Caco-2 (cell line): ENCODE measurements at regions not wholly inside any gene's neighbourhood (a gene's known extent, or its start where the extent isn't known, plus 50 kb on each side); places are given as distances from the start of the nearest gene placed in this dataset.

Experiments
- BruUV-seq: library from RNA; stranded (reverse); fragments of 400-500 nt; replicated peaks from 2 replicates; lab custom pipeline; 2021; lab: Mats Ljungman, UMichigan
- CTCF ChIA-PET: fragments of 300-600 bp; sonication (Branson Sonifier 250); formaldehyde crosslinking; loops from one replicate; lab custom pipeline; 2022; ENCODE audit warnings: antibody characterized with exemption; lab: Charles Lee
- POLR2A ChIA-PET: fragments of 300-600 bp; sonication (Branson Sonifier 250); formaldehyde crosslinking; loops from one replicate; lab custom pipeline; 2022; ENCODE audit warnings: antibody characterized with exemption; lab: Charles Lee
- DNase-seq, 2 experiments: peaks; one replicate each; pipeline versions ENCODE4 v3.0.0 to v3.0.0-alpha.2; 2020 to 2022
- H3K27me3 ChIP-seq: replicated peaks from 2 replicates; pipeline ENCODE4 v1.6.0; 2011; ENCODE audit warnings: low read length; ENCODE audit not compliant: control insufficient read depth, insufficient read depth
- H3K36me3 ChIP-seq: 2 replicates; pipeline ENCODE4 v1.5.1; 2011; ENCODE audit warnings: low read length; ENCODE audit not compliant: control insufficient read depth, insufficient read depth
- H3K4me1 ChIP-seq: fragments of 250-450 bp; sonication (Bioruptor Pico); 2 replicates; pipeline ENCODE4 v1.5.1; 2020; ENCODE audit warnings: mild to moderate bottlenecking
- H3K4me3 ChIP-seq: 2 replicates; pipeline ENCODE4 v1.5.1; 2011; ENCODE audit warnings: low read depth, mild to moderate bottlenecking, control low read depth, low read length
- H3K9me3 ChIP-seq: fragments of 250-450 bp; sonication (Bioruptor Pico); 2 replicates; pipeline ENCODE4 v1.5.1; 2020; ENCODE audit warnings: mild to moderate bottlenecking, moderate library complexity
- H3K27ac Mint-ChIP-seq: one replicate; pipeline ENCODE4 v1.8.0; 2022; ENCODE audit warnings: mixed read lengths; ENCODE audit not compliant: unreplicated experiment
- H3K27me3 Mint-ChIP-seq: one replicate; pipeline ENCODE4 v1.8.0; 2022; ENCODE audit warnings: mixed read lengths; ENCODE audit not compliant: insufficient read depth, unreplicated experiment
- H3K36me3 Mint-ChIP-seq: one replicate; pipeline ENCODE4 v1.8.0; 2022; ENCODE audit warnings: mild to moderate bottlenecking, mixed read lengths; ENCODE audit not compliant: insufficient read depth, unreplicated experiment
- H3K4me1 Mint-ChIP-seq: one replicate; pipeline ENCODE4 v1.8.0; 2022; ENCODE audit warnings: low read depth, mixed read lengths; ENCODE audit not compliant: unreplicated experiment
- H3K4me3 Mint-ChIP-seq: one replicate; pipeline ENCODE4 v1.8.0; 2022; ENCODE audit warnings: mild to moderate bottlenecking, moderate library complexity, mixed read lengths; ENCODE audit not compliant: unreplicated experiment
- H3K9me3 Mint-ChIP-seq: one replicate; pipeline ENCODE4 v1.8.0; 2022; ENCODE audit warnings: mixed read lengths; ENCODE audit not compliant: unreplicated experiment
- CTCF ChIP-seq, 2 experiments: fragments of 200-600 bp in 1 of 2; IDR thresholded peaks; 1 replicate in 1 of 2; 2 replicates in 1 of 2; pipeline versions ENCODE4 v1.5.1 to v1.8.0; 2011 to 2022; ENCODE audit warnings: antibody characterized with exemption in 1 of 2, control low read depth in 1 of 2, inconsistent platforms in 1 of 2, low read depth in 1 of 2, low read length in 1 of 2, mild to moderate bottlenecking in 1 of 2, moderate library complexity in 1 of 2; ENCODE audit not compliant: insufficient read depth in 1 of 2, severe bottlenecking in 1 of 2, unreplicated experiment in 1 of 2
- intact Hi-C: fragments of 100-400 bp; cut with micrococcal nuclease; formaldehyde crosslinking; loops from one replicate; pipeline ENCODE4 v1.10.0; 2022; ENCODE audit not compliant: unreplicated experiment

DNA sequence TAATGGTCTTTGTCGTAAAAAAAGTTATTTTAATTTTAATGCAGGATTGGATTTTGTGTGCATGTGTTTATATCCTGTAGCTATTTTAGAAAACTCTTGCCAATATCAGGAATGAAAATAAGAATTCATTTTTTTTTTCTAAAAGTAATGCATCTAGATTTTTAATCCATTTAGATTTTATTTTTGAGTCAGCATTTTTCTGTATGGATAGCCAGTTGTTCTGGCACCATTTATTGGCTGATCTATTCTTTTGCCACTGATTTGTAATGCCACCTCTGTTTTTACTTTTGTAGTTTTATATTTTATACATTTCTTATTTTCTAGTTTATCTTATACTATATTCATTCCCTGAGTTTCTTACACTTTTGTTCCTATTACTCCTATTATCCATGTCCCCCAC is 343.0 kb downstream of the FOXG1 start:
- peaks cover 3% of the 10 kb centered on the region for H3K27me3 Mint-ChIP-seq
- Histone ChIP-seq H3K27me3 (no peaks in the 10 kb centered on the region), H3K36me3 (no peaks in the 10 kb centered on the region), H3K4me1 (no peaks in the 10 kb centered on the region), H3K4me3 (no peak overlapping the region), H3K9me3 (no peaks in the 10 kb centered on the region)
- intact Hi-C loops, result no loop called here
- H3K27ac Mint-ChIP-seq, result no peak overlapping the region
- CTCF ChIA-PET, result no interaction called here
- DNase-seq, result no peak
- H3K9me3 Mint-ChIP-seq, result no peaks in the 10 kb centered on the region
- POLR2A ChIA-PET, result no interaction called here
- no peaks in the 10 kb centered on the region for H3K36me3 Mint-ChIP-seq
- no peak overlapping the region for H3K4me3 Mint-ChIP-seq
- H3K4me1 Mint-ChIP-seq, result no peaks in the 10 kb centered on the region
- BruUV-seq, result no TSS peak
- no peak for TF ChIP-seq CTCF (IDR thresholded peaks at IDR 0.05; ENCODE audit: insufficient read depth in 1 of 2, low read depth in 1 of 2, low read length in 1 of 2, severe bottlenecking in 1 of 2, unreplicated experiment in 1 of 2)

DNA sequence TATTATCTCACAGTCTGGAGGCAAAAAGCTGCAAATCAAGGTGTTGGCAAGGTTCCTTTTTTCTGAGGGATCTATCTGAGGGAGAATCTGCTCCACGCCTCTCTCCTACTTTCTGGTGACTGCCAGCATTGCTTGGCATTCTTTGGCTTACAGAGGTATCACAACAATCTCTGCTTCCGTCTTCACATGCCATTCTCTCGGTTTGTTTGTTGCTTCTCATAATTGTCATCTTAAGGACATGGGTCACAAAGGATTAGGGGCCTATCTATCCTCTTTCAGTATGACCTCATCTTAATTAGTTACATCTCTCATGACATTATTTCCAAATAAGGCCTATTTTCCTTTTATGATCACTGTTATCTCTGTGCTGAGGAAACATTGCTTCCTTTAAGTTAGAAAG is 345.0 kb downstream of the FOXG1 start:
- DNase-seq, result no peak
- POLR2A ChIA-PET, result no interaction called here

DNA sequence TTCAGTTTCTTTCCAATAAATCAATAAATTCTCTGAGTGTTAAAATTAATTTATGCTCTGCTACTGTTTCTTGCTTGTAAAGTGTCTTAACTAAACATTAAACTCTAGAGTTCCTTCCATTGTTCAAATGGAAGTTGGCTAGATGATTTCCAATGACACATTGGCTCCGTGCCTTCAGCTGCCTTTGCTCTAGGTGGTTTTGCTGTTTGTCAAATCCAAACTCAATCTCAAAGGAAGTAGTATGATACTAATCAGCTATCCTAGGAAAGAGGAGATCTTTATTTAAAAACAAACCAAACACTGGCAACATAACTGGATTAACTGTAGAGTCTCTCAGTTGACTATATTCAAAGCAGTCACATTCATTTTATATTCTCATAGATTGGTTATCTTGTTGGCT is 356.4 kb downstream of the FOXG1 start:
- H3K27me3 ChIP-seq, result no peaks in the 10 kb centered on the region
- H3K4me3 Mint-ChIP-seq, result no peak overlapping the region
- intact Hi-C loops, result no loop called here
- POLR2A ChIA-PET, result no interaction called here
- CTCF ChIA-PET, result no interaction called here
- no peak overlapping the region for H3K27ac Mint-ChIP-seq
- no peaks in the 10 kb centered on the region for H3K9me3 Mint-ChIP-seq
- BruUV-seq, result no TSS peak
- no peaks in the 10 kb centered on the region for H3K36me3 Mint-ChIP-seq
- no peak for DNase-seq
- no peaks in the 10 kb centered on the region; the same call in 1 of the 2 replicates for H3K9me3 ChIP-seq
- no peak overlapping the region for H3K4me3 ChIP-seq
- no peaks in the 10 kb centered on the region for H3K36me3 ChIP-seq
- no peaks in the 10 kb centered on the region for H3K27me3 Mint-ChIP-seq
- H3K4me1 ChIP-seq, result no peaks in the 10 kb centered on the region
- no peaks in the 10 kb centered on the region for H3K4me1 Mint-ChIP-seq
- TF ChIP-seq CTCF (IDR thresholded peaks at IDR 0.05; ENCODE audit: insufficient read depth in 1 of 2, low read depth in 1 of 2, low read length in 1 of 2, severe bottlenecking in 1 of 2, unreplicated experiment in 1 of 2), result no peak

More for the DNA sequence above, 345.0 kb downstream of the FOXG1 start:
- Mint-ChIP-seq H3K27me3 (no peaks in the 10 kb centered on the region), H3K9me3 (no peaks in the 10 kb centered on the region), H3K4me1 (no peaks in the 10 kb centered on the region), H3K36me3 (no peaks in the 10 kb centered on the region), H3K27ac (no peak overlapping the region), H3K4me3 (no peak overlapping the region)
- Histone ChIP-seq H3K4me3 (no peak overlapping the region), H3K36me3 (no peaks in the 10 kb centered on the region), H3K9me3 (no peaks in the 10 kb centered on the region), H3K4me1 (no peaks in the 10 kb centered on the region), H3K27me3 (no peaks in the 10 kb centered on the region)
- TF ChIP-seq CTCF (IDR thresholded peaks at IDR 0.05; ENCODE audit: insufficient read depth in 1 of 2, low read depth in 1 of 2, low read length in 1 of 2, severe bottlenecking in 1 of 2, unreplicated experiment in 1 of 2), result no peak
- CTCF ChIA-PET, result no interaction called here
- intact Hi-C loops, result no loop called here
- no TSS peak for BruUV-seq
